Heart right ventricle (tissue), 16 donors: ENCODE measurements at regions not wholly inside any gene's neighbourhood (a gene's known extent, or its start where the extent isn't known, plus 50 kb on each side); places are given as distances from the start of the nearest gene placed in this dataset.

Source experiments
- ATAC-seq, 8 donors: fragments of 200-7000 bp; cut with Tn5 transposase; one replicate each; pipeline ENCODE4 v1.9.1; 2020; ENCODE audit warnings: mild to moderate bottlenecking in 8 of 8, moderate library complexity in 8 of 8, moderate number of reproducible peaks in 1 of 8
- DNase-seq, 2 donors: peaks; one replicate each; pipeline ENCODE4 v3.0.0-alpha.2; 2020
- H3K27ac ChIP-seq, 10 donors: fragments of 200-600 bp; sonication (generic) in 2 of 10; one replicate each; pipeline versions ENCODE4 v1.5.0 to v1.8.0; 2020 to 2022; ENCODE audit warnings: mild to moderate bottlenecking in 3 of 10
- H3K27me3 ChIP-seq, 7 donors: fragments of 200-600 bp; one replicate each; pipeline ENCODE4 v1.8.0; 2021 to 2022; ENCODE audit warnings: mild to moderate bottlenecking in 2 of 7
- H3K36me3 ChIP-seq, 9 donors: fragments of 200-600 bp; sonication (generic) in 1 of 9; one replicate each; pipeline versions ENCODE4 v1.5.0 to v1.8.0; 2020 to 2022; ENCODE audit warnings: mild to moderate bottlenecking in 2 of 9
- H3K4me1 ChIP-seq, 9 donors: fragments of 200-600 bp; sonication (generic) in 1 of 9; one replicate each; pipeline versions ENCODE4 v1.5.0 to v1.8.0; 2020 to 2022; ENCODE audit warnings: mild to moderate bottlenecking in 4 of 9
- H3K4me3 ChIP-seq, 10 donors: fragments of 200-600 bp; sonication (generic) in 2 of 10; one replicate each; pipeline versions ENCODE4 v1.5.0 to v1.8.0; 2020 to 2022; ENCODE audit warnings: mild to moderate bottlenecking in 7 of 10, moderate library complexity in 2 of 10
- H3K9me3 ChIP-seq, 11 donors: fragments of 200-600 bp in 10 of 11; sonication (generic) in 2 of 11; one replicate each; pipeline versions ENCODE4 v1.5.0 to v1.8.0; 2013 to 2022; ENCODE audit warnings: mild to moderate bottlenecking in 2 of 11, control low read depth in 1 of 11, moderate library complexity in 1 of 11
- CTCF ChIP-seq, 9 donors: fragments of 200-600 bp; sonication (generic) in 2 of 9; IDR thresholded peaks; one replicate each; pipeline versions ENCODE4 v1.5.0 to v1.8.0; 2021 to 2022; ENCODE audit warnings: antibody characterized with exemption in 9 of 9, mild to moderate bottlenecking in 5 of 9, moderate library complexity in 1 of 9
- WGBS, 2 donors: extraction: QIAGEN DNeasy Blood & Tissue Kit; methylation state at CpG; one replicate each; pipeline ENCODE4 v1.1.7; 2013; ENCODE audit warnings: inconsistent platforms in 1 of 2; 5-methylcytosine and 5-hydroxymethylcytosine counted together
- intact Hi-C, 10 donors: fragments of 100-400 bp; cut with DNase I; formaldehyde crosslinking; loops; one replicate each; pipeline versions ENCODE4 v1.11.1 to v1.14.2; 2022
- donor health status: Arrhythmogenic right ventricular cardiomyopathy.
- donor health status: ischemic (EF 13 %, LVEDD 7.1; RV severe dilation, severe dysfunction).
- donor health status: healthy with polysubstance abuse.
- donor health status: DM: no; HTN: yes; CAD: no.
- donor health status: DM: no; HTN: no; CAD: no.
- donor health status: ischemic (EF 25% LVEDD 6.9; RV normal size, moderate dysfunction).
- donor health status: ischemic (EF 25% LVEDD 5.7; RV mildly dilated, moderate dysfunction).
- donor health status: healthy.
- donor health status: DM: yes; HTN: yes; CAD: no.
- donor health status: Ischemic cardiomyopathy.
- donor health status: ischemic (EF 35%, LVEDD 5.7; RV mildly dilated, moderate dysfunction).
- donor health status: nonischemic (EF 11% LVEDD 7.7; RV severe dilation, severe dysfunction).
- donor health status: DM: yes; HTN: yes; CAD: no.
- donor health status: PGD.
- donor health status: ischemic (EF 29% LVEDD 5.4; RV normal size, mild dysfunction).
- donor health status: nonischemic (EF 23%, LVEDD 6.1; RV moderate dilation, normal function).

GRCh38 chr22:27131346-27131745 is 474.0 kb downstream of the MIAT start:
- DNase-seq (no peak), ATAC-seq (no peak)
- WGBS, 2 donors, result 64 to 80% methylated on average over 4 of the region's 4 CpGs
- TF ChIP-seq CTCF (IDR thresholded peaks at IDR 0.05), result no peak
- H3K27me3 ChIP-seq, result peaks cover 0 to 48% (median 21%) of the 10 kb centered on the region in 7 donors
- no peaks in the 10 kb centered on the region for H3K36me3 ChIP-seq
- H3K4me1 ChIP-seq, result peaks cover 0 to 46% (median 6%) of the 10 kb centered on the region in 9 donors
- no peak overlapping the region for H3K27ac ChIP-seq
- peaks cover 0 to 4% (median 0%) of the 10 kb centered on the region in 11 donors for H3K9me3 ChIP-seq
- H3K4me3 ChIP-seq, result no peak overlapping the region
- intact Hi-C loops, result no loop called here

DNA sequence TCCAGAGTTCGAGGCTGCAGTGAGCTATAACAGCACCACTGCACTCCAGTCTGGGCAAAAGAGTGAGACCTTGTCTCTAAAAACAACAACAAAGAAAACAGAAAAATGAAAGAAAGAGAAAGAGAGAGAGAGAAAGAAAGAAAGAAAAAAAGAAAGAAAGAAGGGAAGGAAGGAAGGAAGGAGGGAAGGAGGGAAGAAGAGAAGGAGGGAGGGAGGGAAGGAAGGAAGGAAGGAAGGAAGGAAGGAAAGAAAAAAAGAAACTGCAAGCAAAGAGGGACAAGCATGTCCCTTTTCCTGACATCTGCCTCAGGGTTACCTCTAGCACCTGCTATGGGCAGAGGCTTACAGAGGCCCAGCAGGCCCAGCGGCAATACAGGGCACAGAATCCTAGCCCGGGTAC is 475.0 kb downstream of the MIAT start:
- H3K4me1 ChIP-seq, result peaks cover 0 to 46% (median 6%) of the 10 kb centered on the region in 9 donors
- H3K27ac ChIP-seq, result no peak overlapping the region
- H3K36me3 ChIP-seq, result no peaks in the 10 kb centered on the region
- DNase-seq (no peak), ATAC-seq (no peak)
- 85 to 90% methylated on average over 3 of the region's 3 CpGs for WGBS, 2 donors
- peaks cover 0 to 12% (median 5%) of the 10 kb centered on the region in 11 donors for H3K9me3 ChIP-seq
- peaks cover 0 to 57% (median 23%) of the 10 kb centered on the region in 7 donors for H3K27me3 ChIP-seq
- H3K4me3 ChIP-seq, result no peak overlapping the region
- intact Hi-C loops, result no loop called here
- no peak for TF ChIP-seq CTCF (IDR thresholded peaks at IDR 0.05)

DNA sequence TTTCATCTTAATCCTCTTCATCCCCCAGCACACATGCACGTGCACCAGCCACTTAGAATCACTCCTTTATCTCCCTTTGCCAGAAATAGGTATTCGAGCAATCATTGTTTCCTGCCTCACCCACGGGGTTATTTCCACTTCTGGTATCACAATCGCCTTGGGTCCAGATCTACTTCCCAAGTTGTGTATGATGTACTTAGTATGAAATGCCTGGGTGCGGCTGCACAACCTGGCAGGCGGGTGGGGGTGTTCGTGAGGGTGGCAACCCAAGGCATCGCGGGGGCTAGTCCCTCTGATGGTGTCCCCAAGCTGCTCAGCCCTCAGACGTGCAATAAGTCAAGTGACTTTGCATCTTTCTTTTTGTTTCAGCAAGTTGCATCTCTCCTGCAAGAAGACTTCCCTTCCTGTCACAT is 475.6 kb downstream of the MIAT start:
- Histone ChIP-seq H3K4me3 (no peak overlapping the region), H3K36me3 (no peaks in the 10 kb centered on the region), H3K27me3 (peaks cover 0 to 57% (median 25%) of the 10 kb centered on the region in 7 donors), H3K4me1 (peaks cover 0 to 43% (median 6%) of the 10 kb centered on the region in 9 donors), H3K9me3 (peaks cover 0 to 12% (median 5%) of the 10 kb centered on the region in 11 donors), H3K27ac (no peak overlapping the region)
- DNase-seq, result no peak
- no peak for ATAC-seq
- intact Hi-C loops, result no loop called here
- no peak for TF ChIP-seq CTCF (IDR thresholded peaks at IDR 0.05)
- WGBS, 2 donors, result 21 to 33% methylated on average over 10 of the region's 10 CpGs

GRCh38 chr22:27133681-27134314 is 476.4 kb downstream of the MIAT start:
- intact Hi-C loops, result no loop called here
- no peak for DNase-seq
- peak overlapping the region in 1 of 10 donors; percentile 53 for H3K27ac ChIP-seq

More at GRCh38 chr22:27133681-27134314, 476.4 kb downstream of the MIAT start:
- ATAC-seq, result peak in 2 of 8 donors; percentile 5 to 23
- TF ChIP-seq CTCF (IDR thresholded peaks at IDR 0.05), result no peak
- H3K4me3 ChIP-seq, result no peak overlapping the region
- H3K9me3 ChIP-seq, result peaks cover 0 to 12% (median 5%) of the 10 kb centered on the region in 11 donors
- H3K27me3 ChIP-seq, result peaks cover 0 to 53% (median 27%) of the 10 kb centered on the region in 7 donors
- no peaks in the 10 kb centered on the region for H3K36me3 ChIP-seq
- 79 to 82% methylated on average over 11 of the region's 11 CpGs for WGBS, 2 donors
- peaks cover 0 to 35% (median 0%) of the 10 kb centered on the region in 9 donors for H3K4me1 ChIP-seq
